Omental fat pad (tissue), 3 donors: ENCODE measurements at regions not wholly inside any gene's neighbourhood (a gene's known extent, or its start where the extent isn't known, plus 50 kb on each side); places are given as distances from the start of the nearest gene placed in this dataset.
A peak's percentile ranks its signal among the peaks of the same experiment; 100 is the strongest.

Source experiments
- ATAC-seq: fragments of 150-250 bp; one replicate; pipeline ENCODE4 v1.9.1; 2016; ENCODE audit warnings: mild to moderate bottlenecking, moderate library complexity; ENCODE audit not compliant: low FRiP score
- DNase-seq: peaks from one replicate; pipeline ENCODE4 v3.0.0-alpha.2; 2019; ENCODE audit warnings: low spot score
- CTCF ChIP-seq, 3 donors: fragments of 450-650 bp; IDR thresholded peaks; one replicate each; pipeline ENCODE4 v1.5.1; 2016 to 2017; ENCODE audit warnings: antibody characterized with exemption in 3 of 3, mild to moderate bottlenecking in 3 of 3, moderate library complexity in 2 of 3

- no peak for ATAC-seq
These were observed 190.0 kb upstream of the CIBAR2 start for GRCh38 chr16:85302018-85302847.

GRCh38 chr16:85302848-85303353 is 190.6 kb upstream of the CIBAR2 start:
- ATAC-seq (no peak), DNase-seq (no peak)
- no peak for TF ChIP-seq CTCF (IDR thresholded peaks at IDR 0.05)

More at GRCh38 chr16:85302018-85302847, 190.0 kb upstream of the CIBAR2 start:
- DNase-seq: no peak
- TF ChIP-seq CTCF (IDR thresholded peaks at IDR 0.05): no peak

GRCh38 chr16:85303354-85303883 is 191.1 kb upstream of the CIBAR2 start:
- ATAC-seq (peak; percentile 26), DNase-seq (no peak)
- TF ChIP-seq CTCF (IDR thresholded peaks at IDR 0.05): peak in 1 of 3 donors; percentile 85

GRCh38 chr16:85304337-85304736 is 192.1 kb upstream of the CIBAR2 start:
- TF ChIP-seq CTCF (IDR thresholded peaks at IDR 0.05): no peak
- ATAC-seq: no peak
- no peak for DNase-seq

GRCh38 chr16:85306071-85306792 is 194.0 kb upstream of the CIBAR2 start:
- DNase-seq (peak; percentile 76), ATAC-seq (peak; percentile 79)
- no peak for TF ChIP-seq CTCF (IDR thresholded peaks at IDR 0.05)

GRCh38 chr16:85306793-85307551 is 194.7 kb upstream of the CIBAR2 start:
- no peak for TF ChIP-seq CTCF (IDR thresholded peaks at IDR 0.05)
- DNase-seq: no peak
- ATAC-seq: no peak
